HL-60 (cell line): ENCODE measurements at regions not wholly inside any gene's neighbourhood (a gene's known extent, or its start where the extent isn't known, plus 50 kb on each side); places are given as distances from the start of the nearest gene placed in this dataset.

Source experiments
- CTCF ChIP-seq: IDR thresholded peaks from one replicate; pipeline ENCODE4 v1.5.1; 2011; ENCODE audit warnings: low read length, control low read depth, inconsistent platforms; ENCODE audit not compliant: insufficient read depth
- GABPA ChIP-seq: IDR thresholded peaks from 2 replicates; pipeline ENCODE4 v1.6.1; 2012; ENCODE audit warnings: low read depth
- POLR2AphosphoS5 ChIP-seq: IDR thresholded peaks from 2 replicates; pipeline ENCODE4 v1.6.1; 2012; ENCODE audit warnings: low read depth
- SPI1 ChIP-seq: IDR thresholded peaks from 2 replicates; pipeline ENCODE4 v1.6.1; 2012; ENCODE audit warnings: low read depth, mild to moderate bottlenecking, borderline replicate concordance
- TF ChIP-seq, protein P1 (sequence below): IDR thresholded peaks from 2 replicates; pipeline ENCODE4 v1.6.1; 2012; ENCODE audit warnings: low read depth; ENCODE audit not compliant: insufficient replicate concordance

GRCh38 chr18:61975526-61976326 lies 82.9 kb upstream of the RNF152 start:
- TF ChIP-seq SPI1 (no peak), CTCF (no peak), POLR2AphosphoS5 (no peak), GABPA (no peak)
- TF ChIP-seq, protein P1, sequence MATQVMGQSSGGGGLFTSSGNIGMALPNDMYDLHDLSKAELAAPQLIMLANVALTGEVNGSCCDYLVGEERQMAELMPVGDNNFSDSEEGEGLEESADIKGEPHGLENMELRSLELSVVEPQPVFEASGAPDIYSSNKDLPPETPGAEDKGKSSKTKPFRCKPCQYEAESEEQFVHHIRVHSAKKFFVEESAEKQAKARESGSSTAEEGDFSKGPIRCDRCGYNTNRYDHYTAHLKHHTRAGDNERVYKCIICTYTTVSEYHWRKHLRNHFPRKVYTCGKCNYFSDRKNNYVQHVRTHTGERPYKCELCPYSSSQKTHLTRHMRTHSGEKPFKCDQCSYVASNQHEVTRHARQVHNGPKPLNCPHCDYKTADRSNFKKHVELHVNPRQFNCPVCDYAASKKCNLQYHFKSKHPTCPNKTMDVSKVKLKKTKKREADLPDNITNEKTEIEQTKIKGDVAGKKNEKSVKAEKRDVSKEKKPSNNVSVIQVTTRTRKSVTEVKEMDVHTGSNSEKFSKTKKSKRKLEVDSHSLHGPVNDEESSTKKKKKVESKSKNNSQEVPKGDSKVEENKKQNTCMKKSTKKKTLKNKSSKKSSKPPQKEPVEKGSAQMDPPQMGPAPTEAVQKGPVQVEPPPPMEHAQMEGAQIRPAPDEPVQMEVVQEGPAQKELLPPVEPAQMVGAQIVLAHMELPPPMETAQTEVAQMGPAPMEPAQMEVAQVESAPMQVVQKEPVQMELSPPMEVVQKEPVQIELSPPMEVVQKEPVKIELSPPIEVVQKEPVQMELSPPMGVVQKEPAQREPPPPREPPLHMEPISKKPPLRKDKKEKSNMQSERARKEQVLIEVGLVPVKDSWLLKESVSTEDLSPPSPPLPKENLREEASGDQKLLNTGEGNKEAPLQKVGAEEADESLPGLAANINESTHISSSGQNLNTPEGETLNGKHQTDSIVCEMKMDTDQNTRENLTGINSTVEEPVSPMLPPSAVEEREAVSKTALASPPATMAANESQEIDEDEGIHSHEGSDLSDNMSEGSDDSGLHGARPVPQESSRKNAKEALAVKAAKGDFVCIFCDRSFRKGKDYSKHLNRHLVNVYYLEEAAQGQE: no peak
